IMR-90 (cell line): ENCODE measurements at regions not wholly inside any gene's neighbourhood (a gene's known extent, or its start where the extent isn't known, plus 50 kb on each side); places are given as distances from the start of the nearest gene placed in this dataset.

Experiments
- ATAC-seq: fragments of 200-7000 bp; cut with Tn5 transposase; 2 replicates; pipeline ENCODE4 v1.9.1; 2020; ENCODE audit warnings: low read depth, mild to moderate bottlenecking, moderate library complexity
- BruUV-seq: library from RNA; stranded (reverse); fragments of 400-500 nt; replicated peaks from 2 replicates; lab custom pipeline; 2021; lab: Mats Ljungman, UMichigan
- CTCF ChIA-PET: fragments of 300-600 bp; formaldehyde crosslinking; extraction: SDS; loops from one replicate; lab custom pipeline; 2021; ENCODE audit warnings: antibody characterized with exemption; lab: Yijun Ruan, JAX
- POLR2A ChIA-PET: fragments of 300-600 bp; sonication (Branson Sonifier 250); formaldehyde crosslinking; loops from one replicate; lab custom pipeline; 2022; ENCODE audit warnings: antibody characterized with exemption; ENCODE audit not compliant: unreplicated experiment; lab: Charles Lee
- DNase-seq: peaks from one replicate; pipeline ENCODE4 v3.0.0; 2013
- H2AFZ ChIP-seq: replicated peaks from 2 replicates; pipeline ENCODE3; 2013; ENCODE audit warnings: low read length, mild to moderate bottlenecking; ENCODE audit not compliant: poor library complexity
- H2AK5ac ChIP-seq: 2 replicates; pipeline ENCODE4 v1.6.1; 2013; ENCODE audit warnings: low read depth, low read length, inconsistent platforms
- H2AK9ac ChIP-seq: replicated peaks from 2 replicates; pipeline ENCODE3; 2013; ENCODE audit warnings: mild to moderate bottlenecking, low read depth, low read length, moderate library complexity; ENCODE audit not compliant: poor library complexity
- H2BK120ac ChIP-seq: 2 replicates; pipeline ENCODE4 v1.6.1; 2013; ENCODE audit warnings: low read depth, low read length, inconsistent platforms
- H2BK15ac ChIP-seq: 3 replicates; pipeline ENCODE4 v1.6.1; 2013; ENCODE audit warnings: low read depth, low read length, inconsistent platforms
- H2BK20ac ChIP-seq: 2 replicates; pipeline ENCODE4 v1.6.1; 2013; ENCODE audit warnings: low read depth, mild to moderate bottlenecking, inconsistent platforms, low read length, moderate library complexity
- H2BK5ac ChIP-seq: 2 replicates; pipeline ENCODE4 v1.6.1; 2013; ENCODE audit warnings: mild to moderate bottlenecking, low read depth, low read length, inconsistent platforms; ENCODE audit not compliant: poor library complexity, severe bottlenecking
- H3K14ac ChIP-seq: replicated peaks from 2 replicates; pipeline ENCODE4 v1.6.1; 2013; ENCODE audit warnings: low read depth, low read length, inconsistent platforms
- H3K18ac ChIP-seq: 2 replicates; pipeline ENCODE4 v1.6.1; 2013; ENCODE audit warnings: low read depth, low read length, control low read depth
- H3K23ac ChIP-seq: 2 replicates; pipeline ENCODE4 v1.6.1; 2013; ENCODE audit warnings: low read depth, low read length, inconsistent platforms
- H3K27ac ChIP-seq: 2 replicates; pipeline ENCODE4 v1.5.1; 2013; ENCODE audit warnings: mild to moderate bottlenecking, control low read depth, low read length; ENCODE audit not compliant: insufficient read depth
- H3K27me3 ChIP-seq: 2 replicates; pipeline ENCODE4 v1.6.1; 2013; ENCODE audit warnings: low read length; ENCODE audit not compliant: control insufficient read depth, insufficient read depth
- H3K36me3 ChIP-seq: 2 replicates; pipeline ENCODE4 v1.6.1; 2013; ENCODE audit warnings: low read length, mixed read lengths; ENCODE audit not compliant: control insufficient read depth, insufficient read depth
- H3K4ac ChIP-seq: 2 replicates; pipeline ENCODE4 v1.6.1; 2013; ENCODE audit warnings: low read depth, low read length, inconsistent platforms
- H3K4me1 ChIP-seq: 2 replicates; pipeline ENCODE4 v1.6.1; 2013; ENCODE audit warnings: low read length, mixed read lengths; ENCODE audit not compliant: control insufficient read depth, insufficient read depth
- H3K4me2 ChIP-seq: 2 replicates; pipeline ENCODE4 v1.6.1; 2013; ENCODE audit warnings: low read depth, mild to moderate bottlenecking, control low read depth, low read length, moderate library complexity
- H3K4me3 ChIP-seq: 2 replicates; pipeline ENCODE4 v1.5.1; 2013; ENCODE audit warnings: low read depth, mild to moderate bottlenecking, control low read depth, low read length, moderate library complexity; ENCODE audit not compliant: insufficient read depth
- H3K56ac ChIP-seq: 2 replicates; pipeline ENCODE4 v1.6.1; 2013; ENCODE audit warnings: low read length, inconsistent platforms; ENCODE audit not compliant: insufficient read depth; ENCODE audit errors: extremely low read depth
- H3K79me1 ChIP-seq, 2 experiments: 2 replicates each; pipeline ENCODE4 v1.6.1; 2013; ENCODE audit warnings: low read length in 2 of 2, inconsistent platforms in 1 of 2, low read depth in 1 of 2
- H3K9ac ChIP-seq: 2 replicates; pipeline ENCODE4 v1.6.1; 2013; ENCODE audit warnings: low read depth, low read length, control low read depth
- H3K9me1 ChIP-seq: 2 replicates; pipeline ENCODE4 v1.6.1; 2013; ENCODE audit warnings: low read length, inconsistent platforms; ENCODE audit not compliant: insufficient read depth
- H3K9me3 ChIP-seq: 2 replicates; pipeline ENCODE4 v1.6.1; 2013; ENCODE audit warnings: low read length; ENCODE audit not compliant: control insufficient read depth, insufficient read depth
- H4K20me1 ChIP-seq: 2 replicates; pipeline ENCODE4 v1.6.1; 2013; ENCODE audit warnings: low read length, inconsistent platforms; ENCODE audit not compliant: insufficient read depth
- H4K5ac ChIP-seq: 2 replicates; pipeline ENCODE4 v1.6.1; 2013; ENCODE audit warnings: mild to moderate bottlenecking, low read depth, low read length, control low read depth
- H4K8ac ChIP-seq, 2 experiments: 2 replicates each; pipeline ENCODE4 v1.6.1; 2013; ENCODE audit warnings: low read depth in 2 of 2, low read length in 2 of 2, control low read depth in 1 of 2, inconsistent platforms in 1 of 2
- H4K91ac ChIP-seq: 2 replicates; pipeline ENCODE4 v1.6.1; 2013; ENCODE audit warnings: low read depth, low read length, inconsistent platforms; ENCODE audit not compliant: insufficient read depth
- BHLHE40 ChIP-seq: fragments of 150-350 bp; IDR thresholded peaks from 2 replicates; pipeline ENCODE4 v1.6.1; 2016; ENCODE audit warnings: mild to moderate bottlenecking, low read depth, low read length
- CEBPB ChIP-seq: IDR thresholded peaks from 2 replicates; pipeline ENCODE4 v1.6.1; 2012; ENCODE audit warnings: low read depth, low read length, improper control_type of control experiment
- CHD1 ChIP-seq: IDR thresholded peaks from 2 replicates; pipeline ENCODE4 v1.6.1; 2012; ENCODE audit warnings: low read depth, low read length, improper control_type of control experiment
- CTCF ChIP-seq: conservative IDR thresholded peaks from 2 replicates; pipeline ENCODE4 v1.5.1; 2012; ENCODE audit warnings: mild to moderate bottlenecking, low read depth, low read length, improper control_type of control experiment
- ELK1 ChIP-seq: fragments of 150-350 bp; IDR thresholded peaks from 2 replicates; pipeline ENCODE4 v1.6.1; 2016; ENCODE audit warnings: low read depth, mild to moderate bottlenecking, low read length, moderate library complexity, borderline replicate concordance
- FOS ChIP-seq: fragments of 150-350 bp; IDR thresholded peaks from 2 replicates; pipeline ENCODE4 v1.6.1; 2016; ENCODE audit warnings: low read depth, low read length
- MAFK ChIP-seq: IDR thresholded peaks from 2 replicates; pipeline ENCODE4 v1.6.1; 2012; ENCODE audit warnings: low read depth, low read length, improper control_type of control experiment
- MAZ ChIP-seq: IDR thresholded peaks from 2 replicates; pipeline ENCODE4 v1.6.1; 2012; ENCODE audit warnings: low read depth, mild to moderate bottlenecking, low read length, improper control_type of control experiment, moderate library complexity, borderline replicate concordance
- MXI1 ChIP-seq: IDR thresholded peaks from 2 replicates; pipeline ENCODE4 v1.6.1; 2012; ENCODE audit warnings: low read depth, mild to moderate bottlenecking, low read length, moderate library complexity, borderline replicate concordance
- NFE2L2 ChIP-seq: fragments of 150-350 bp; IDR thresholded peaks from 2 replicates; pipeline ENCODE4 v1.6.1; 2016; ENCODE audit warnings: low read depth, mild to moderate bottlenecking, low read length
- POLR2A ChIP-seq: IDR thresholded peaks from 2 replicates; pipeline ENCODE4 v1.6.1; 2012; ENCODE audit warnings: mild to moderate bottlenecking, low read depth, low read length
- RAD21 ChIP-seq: IDR thresholded peaks from 2 replicates; pipeline ENCODE4 v1.6.1; 2012; ENCODE audit warnings: low read length, improper control_type of control experiment
- RCOR1 ChIP-seq: IDR thresholded peaks from 2 replicates; pipeline ENCODE4 v1.6.1; 2012; ENCODE audit warnings: mild to moderate bottlenecking, low read length, improper control_type of control experiment; ENCODE audit not compliant: insufficient replicate concordance
- RFX5 ChIP-seq: IDR thresholded peaks from 2 replicates; pipeline ENCODE4 v1.8.0; 2012; ENCODE audit warnings: low read depth, mild to moderate bottlenecking, low read length, moderate library complexity
- SMC3 ChIP-seq: fragments of 150-350 bp; IDR thresholded peaks from 2 replicates; pipeline ENCODE4 v1.6.1; 2016; ENCODE audit warnings: low read depth, mild to moderate bottlenecking, antibody characterized with exemption, low read length, moderate library complexity
- USF2 ChIP-seq: fragments of 150-350 bp; IDR thresholded peaks from 2 replicates; pipeline ENCODE4 v1.6.1; 2017; ENCODE audit warnings: mild to moderate bottlenecking, antibody characterized with exemption, low read length, low read depth
- WGBS, 2 experiments: methylation state at CpG; one replicate each; pipeline versions ENCODE4 v1.1.5 to v1.1.7; 2013; ENCODE audit warnings: missing lambda C conversion rate in 2 of 2; ENCODE audit not compliant: insufficient read length in 1 of 2; ENCODE audit errors: extremely low coverage in 2 of 2; 5-methylcytosine and 5-hydroxymethylcytosine counted together
- dilution Hi-C: fragments of 300-500 bp; cut with HindIII; formaldehyde crosslinking; loops from one replicate; pipeline ENCODE4 v1.14.3; 2018; ENCODE audit warnings: low sequenced_read_pairs; ENCODE audit not compliant: unreplicated experiment
- in situ Hi-C: fragments of 300-500 bp; cut with MboI; formaldehyde crosslinking; loops from 3 replicates; pipeline ENCODE4 v1.14.3; 2019; ENCODE audit warnings: low sequenced_read_pairs, inconsistent platforms, mixed read lengths
- intact Hi-C: fragments of 100-400 bp; cut with micrococcal nuclease; formaldehyde crosslinking; loops from 2 replicates; pipeline ENCODE4 v1.10.0; 2022

DNA sequence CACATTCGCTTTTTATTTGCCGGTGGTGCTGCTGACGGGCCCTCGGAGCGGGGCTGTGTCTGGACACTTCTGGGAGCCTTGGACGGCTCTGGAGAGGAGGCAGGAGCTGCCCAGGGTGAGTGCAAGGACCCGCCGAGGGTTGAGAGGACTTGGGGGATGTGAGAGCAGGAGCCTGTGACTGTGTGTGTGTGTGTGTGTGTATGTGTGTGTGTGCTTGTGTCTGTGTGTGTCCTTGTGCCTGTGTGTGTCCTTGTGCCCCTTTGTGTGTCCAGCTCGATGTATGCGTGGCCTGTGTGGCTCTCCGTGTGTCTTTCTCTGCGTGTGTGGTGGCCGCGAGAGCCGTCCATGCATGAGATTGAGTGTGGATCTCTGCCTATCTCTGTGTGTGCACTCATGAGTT is 179.6 kb upstream of the MYL2 start:
- intact Hi-C loops = no loop called here
- Histone ChIP-seq H4K8ac (no peak overlapping the region), H3K36me3 (no peaks in the 10 kb centered on the region), H2BK15ac (no peak overlapping the region), H3K79me1 (no peaks in the 10 kb centered on the region), H3K4me3 (no peak overlapping the region), H2AK5ac (no peak overlapping the region), H2BK120ac (no peak overlapping the region), H3K27me3 (no peaks in the 10 kb centered on the region; the same call in 1 of the 2 replicates), H3K4me1 (no peaks in the 10 kb centered on the region), H3K4ac (no peak overlapping the region), H3K9me1 (no peaks in the 10 kb centered on the region), H3K14ac (no peak overlapping the region), H3K23ac (no peak overlapping the region), H3K9me3 (no peaks in the 10 kb centered on the region), H2BK5ac (no peak overlapping the region), H2AFZ (no peak overlapping the region), H4K5ac (no peak overlapping the region), H3K4me2 (no peak overlapping the region), H3K9ac (no peak overlapping the region), H2AK9ac (no peak overlapping the region), H3K18ac (no peak overlapping the region), H4K20me1 (no peaks in the 10 kb centered on the region), H3K27ac (no peak overlapping the region), H3K56ac (no peak overlapping the region), H4K91ac (no peak overlapping the region), H2BK20ac (no peak overlapping the region)
- 64% methylated on average over 11 of the region's 15 CpGs; no CpG with 5 or more reads in 1 of the 2 experiments for WGBS, 2 experiments
- BruUV-seq = no TSS peak
- ChIA-PET POLR2A (no interaction called here), CTCF (no interaction called here)
- TF ChIP-seq RFX5 (no peak), FOS (no peak), MXI1 (no peak), CTCF (no peak), ELK1 (no peak), NFE2L2 (no peak), RAD21 (no peak), RCOR1 (no peak), MAZ (no peak), USF2 (no peak), SMC3 (no peak), MAFK (no peak), CHD1 (no peak), BHLHE40 (no peak), POLR2A (no peak), CEBPB (no peak)
- DNase-seq = no peak
- dilution Hi-C loops = no loop called here
- in situ Hi-C loops = no loop called here
- ATAC-seq = no peak
